Osteocyte (in vitro differentiated cells): ENCODE measurements at regions not wholly inside any gene's neighbourhood (a gene's known extent, or its start where the extent isn't known, plus 50 kb on each side); places are given as distances from the start of the nearest gene placed in this dataset.

Experiments used
- DNase-seq: peaks from one replicate; pipeline ENCODE4 v3.0.0; 2021; ENCODE audit warnings: mixed read lengths; ENCODE audit not compliant: unreplicated experiment; ENCODE audit errors: extremely low spot score
- H3K27ac Mint-ChIP-seq: one replicate; pipeline ENCODE4 v1.8.0; 2021; ENCODE audit warnings: mild to moderate bottlenecking, mixed read lengths; ENCODE audit not compliant: unreplicated experiment
- H3K27me3 Mint-ChIP-seq: one replicate; pipeline ENCODE4 v1.8.0; 2021; ENCODE audit warnings: mixed read lengths; ENCODE audit not compliant: unreplicated experiment
- H3K36me3 Mint-ChIP-seq: one replicate; pipeline ENCODE4 v1.8.0; 2021; ENCODE audit warnings: mixed read lengths; ENCODE audit not compliant: unreplicated experiment
- H3K4me1 Mint-ChIP-seq: one replicate; pipeline ENCODE4 v1.8.0; 2021; ENCODE audit warnings: mixed read lengths; ENCODE audit not compliant: unreplicated experiment
- H3K4me3 Mint-ChIP-seq: one replicate; pipeline ENCODE4 v1.8.0; 2021; ENCODE audit warnings: mild to moderate bottlenecking, moderate library complexity, mixed read lengths; ENCODE audit not compliant: unreplicated experiment
- H3K9me3 Mint-ChIP-seq: one replicate; pipeline ENCODE4 v1.8.0; 2021; ENCODE audit warnings: mixed read lengths; ENCODE audit not compliant: unreplicated experiment
- CTCF ChIP-seq: fragments of 200-600 bp; sonication (generic); IDR thresholded peaks from 2 replicates; pipeline ENCODE4 v1.5.0; 2021; ENCODE audit warnings: antibody characterized with exemption, mild to moderate bottlenecking, moderate library complexity

DNA sequence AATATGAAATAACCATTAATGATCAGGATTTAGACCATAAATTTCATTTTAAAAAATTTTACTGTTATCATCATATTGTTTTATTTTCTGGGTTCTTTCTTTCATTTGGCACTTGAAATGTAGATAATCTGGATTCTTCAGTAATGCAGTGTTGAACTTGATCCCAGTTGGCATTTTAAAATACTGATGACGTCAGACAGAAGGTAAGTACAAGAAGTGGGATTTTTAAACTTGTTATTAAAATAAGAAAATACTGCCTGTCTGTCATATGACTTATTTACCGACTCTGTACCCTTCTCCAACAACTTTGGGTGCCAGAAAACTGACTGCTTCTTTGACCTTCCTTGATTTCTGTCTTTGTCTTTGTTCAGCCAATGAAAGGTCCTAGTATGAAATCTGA, 415.1 kb upstream of the NEGR1 start:
- no peak for DNase-seq
- Mint-ChIP-seq H3K9me3 (peaks cover 17% of the 10 kb centered on the region), H3K27ac (no peak overlapping the region), H3K4me1 (no peaks in the 10 kb centered on the region), H3K4me3 (no peak overlapping the region), H3K27me3 (peaks cover 2% of the 10 kb centered on the region), H3K36me3 (no peaks in the 10 kb centered on the region)
- TF ChIP-seq CTCF = no peak

GRCh38 chr1:72693899-72694298, 411.6 kb upstream of the NEGR1 start:
- H3K36me3 Mint-ChIP-seq = no peaks in the 10 kb centered on the region
- no peak overlapping the region for H3K4me3 Mint-ChIP-seq
- peaks cover 29% of the 10 kb centered on the region for H3K9me3 Mint-ChIP-seq
- no peaks in the 10 kb centered on the region for H3K27me3 Mint-ChIP-seq
- H3K27ac Mint-ChIP-seq = no peak overlapping the region
- H3K4me1 Mint-ChIP-seq = no peaks in the 10 kb centered on the region
- no peak for TF ChIP-seq CTCF
- no peak for DNase-seq

- no peak overlapping the region for H3K27ac Mint-ChIP-seq
- TF ChIP-seq CTCF = no peak
- DNase-seq = no peak
- H3K36me3 Mint-ChIP-seq = no peaks in the 10 kb centered on the region
- peaks cover 32% of the 10 kb centered on the region for H3K9me3 Mint-ChIP-seq
- no peak overlapping the region for H3K4me3 Mint-ChIP-seq
- no peaks in the 10 kb centered on the region for H3K27me3 Mint-ChIP-seq
- H3K4me1 Mint-ChIP-seq = no peaks in the 10 kb centered on the region
These were observed 411.0 kb upstream of the NEGR1 start for GRCh38 chr1:72693376-72693775.

DNA sequence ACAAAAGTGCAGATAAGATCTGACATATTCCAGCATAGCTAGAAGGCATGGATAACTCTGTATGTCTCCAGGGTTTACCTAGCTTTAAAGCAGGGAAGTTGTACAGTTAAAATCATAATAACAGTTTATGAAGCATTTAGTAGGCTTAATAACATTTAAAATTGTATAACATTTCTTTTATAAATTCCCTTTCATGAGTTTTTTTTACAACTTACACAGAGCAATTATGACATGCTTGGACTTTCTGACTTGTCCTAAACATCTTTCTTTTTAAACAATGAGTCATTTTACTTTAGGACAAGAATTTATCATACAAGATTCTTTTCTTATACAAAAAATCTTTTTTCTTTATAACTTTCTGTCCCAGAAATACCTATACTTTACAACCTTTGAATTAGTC, 408.5 kb upstream of the NEGR1 start:
- Mint-ChIP-seq H3K4me1 (no peaks in the 10 kb centered on the region), H3K27me3 (no peaks in the 10 kb centered on the region), H3K36me3 (no peaks in the 10 kb centered on the region), H3K4me3 (no peak overlapping the region), H3K27ac (no peak overlapping the region), H3K9me3 (peaks cover 43% of the 10 kb centered on the region)
- no peak for TF ChIP-seq CTCF
- no peak for DNase-seq

- TF ChIP-seq CTCF = no peak
- H3K4me1 Mint-ChIP-seq = no peaks in the 10 kb centered on the region
- no peaks in the 10 kb centered on the region for H3K36me3 Mint-ChIP-seq
- no peak overlapping the region for H3K4me3 Mint-ChIP-seq
- peaks cover 2% of the 10 kb centered on the region for H3K27me3 Mint-ChIP-seq
- DNase-seq = no peak
- H3K9me3 Mint-ChIP-seq = no peaks in the 10 kb centered on the region
- H3K27ac Mint-ChIP-seq = no peak overlapping the region
These were observed 396.3 kb upstream of the NEGR1 start for GRCh38 chr1:72678683-72679082.
